ENCODE measurements at regions not wholly inside any gene's neighbourhood (a gene's known extent, or its start where the extent isn't known, plus 50 kb on each side); places are given as distances from the start of the nearest gene placed in this dataset.

DNA sequence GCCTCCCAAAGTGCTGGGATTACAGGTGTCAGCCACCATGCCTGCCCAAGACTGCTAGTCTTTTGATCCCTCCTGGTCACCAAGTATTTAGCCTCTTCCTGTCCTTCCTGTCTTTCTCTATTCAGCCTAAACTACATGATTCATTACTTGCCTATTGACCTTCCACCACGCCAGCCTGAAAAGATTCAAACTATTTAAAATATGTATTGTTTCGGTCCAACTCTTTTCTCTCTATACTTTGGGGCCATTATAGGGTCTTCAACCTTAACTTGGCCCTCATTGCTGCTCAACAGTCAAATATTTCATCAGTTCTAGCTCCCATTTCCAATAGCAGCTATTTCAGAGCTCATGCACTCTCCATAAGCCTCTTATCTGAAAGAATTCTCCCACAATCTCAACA, 153.0 kb downstream of the TNFSF18 start:
- TF ChIP-seq, protein P1, sequence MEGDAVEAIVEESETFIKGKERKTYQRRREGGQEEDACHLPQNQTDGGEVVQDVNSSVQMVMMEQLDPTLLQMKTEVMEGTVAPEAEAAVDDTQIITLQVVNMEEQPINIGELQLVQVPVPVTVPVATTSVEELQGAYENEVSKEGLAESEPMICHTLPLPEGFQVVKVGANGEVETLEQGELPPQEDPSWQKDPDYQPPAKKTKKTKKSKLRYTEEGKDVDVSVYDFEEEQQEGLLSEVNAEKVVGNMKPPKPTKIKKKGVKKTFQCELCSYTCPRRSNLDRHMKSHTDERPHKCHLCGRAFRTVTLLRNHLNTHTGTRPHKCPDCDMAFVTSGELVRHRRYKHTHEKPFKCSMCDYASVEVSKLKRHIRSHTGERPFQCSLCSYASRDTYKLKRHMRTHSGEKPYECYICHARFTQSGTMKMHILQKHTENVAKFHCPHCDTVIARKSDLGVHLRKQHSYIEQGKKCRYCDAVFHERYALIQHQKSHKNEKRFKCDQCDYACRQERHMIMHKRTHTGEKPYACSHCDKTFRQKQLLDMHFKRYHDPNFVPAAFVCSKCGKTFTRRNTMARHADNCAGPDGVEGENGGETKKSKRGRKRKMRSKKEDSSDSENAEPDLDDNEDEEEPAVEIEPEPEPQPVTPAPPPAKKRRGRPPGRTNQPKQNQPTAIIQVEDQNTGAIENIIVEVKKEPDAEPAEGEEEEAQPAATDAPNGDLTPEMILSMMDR (IDR thresholded peaks at IDR 0.05): no peak
- no peak for TF ChIP-seq POLR2A (IDR thresholded peaks at IDR 0.05)

Measured in uterus (tissue), 2 donors.